ENCODE measurements at regions not wholly inside any gene's neighbourhood (a gene's known extent, or its start where the extent isn't known, plus 50 kb on each side); places are given as distances from the start of the nearest gene placed in this dataset.

- no peak for DNase-seq
- Histone ChIP-seq H3K4me1 (ENCODE audit: control insufficient read depth in 5 of 5, insufficient read depth in 5 of 5, low read length in 5 of 5) (no peaks in the 10 kb centered on the region), H3K36me3 (ENCODE audit: control insufficient read depth in 4 of 4, insufficient read depth in 4 of 4, low read length in 4 of 4) (no peaks in the 10 kb centered on the region), H3K4me3 (no peak overlapping the region), H3K27ac (ENCODE audit: low read depth in 1 of 2, low read length in 1 of 2) (no peak overlapping the region), H3K27me3 (ENCODE audit: control insufficient read depth in 3 of 3, insufficient read depth in 3 of 3, low read length in 2 of 3) (no peaks in the 10 kb centered on the region), H3K9ac (ENCODE audit: insufficient read depth in 1 of 2, low read length in 2 of 2) (no peak overlapping the region), H3K9me3 (ENCODE audit: control insufficient read depth in 4 of 4, insufficient read depth in 3 of 4, low read length in 3 of 4) (no peaks in the 10 kb centered on the region)
- ATAC-seq (ENCODE audit: insufficient read depth, low FRiP score) = no peak
- WGBS, 2 donors = 63 to 89% methylated on average over 3 of the region's 3 CpGs
- TF ChIP-seq CTCF (IDR thresholded peaks at IDR 0.05; ENCODE audit: control extremely low read depth, extremely low read depth) = no peak
Measured at GRCh38 chr12:77494296-77494695, 336.4 kb upstream of the NAV3 start.

- 76 to 92% methylated on average over 5 of the region's 5 CpGs for WGBS, 2 donors
Measured at GRCh38 chr12:77493302-77494168, 337.2 kb upstream of the NAV3 start.

GRCh38 chr12:77492536-77492935, 338.2 kb upstream of the NAV3 start:
- WGBS, 2 donors = 87 to 90% methylated on average over 4 of the region's 4 CpGs
- Histone ChIP-seq H3K9me3 (ENCODE audit: control insufficient read depth in 4 of 4, insufficient read depth in 3 of 4, low read length in 3 of 4) (no peaks in the 10 kb centered on the region), H3K4me3 (no peak overlapping the region), H3K27ac (ENCODE audit: low read depth in 1 of 2, low read length in 1 of 2) (no peak overlapping the region), H3K36me3 (ENCODE audit: control insufficient read depth in 4 of 4, insufficient read depth in 4 of 4, low read length in 4 of 4) (no peaks in the 10 kb centered on the region), H3K27me3 (ENCODE audit: control insufficient read depth in 3 of 3, insufficient read depth in 3 of 3, low read length in 2 of 3) (no peaks in the 10 kb centered on the region), H3K9ac (ENCODE audit: insufficient read depth in 1 of 2, low read length in 2 of 2) (no peak overlapping the region), H3K4me1 (ENCODE audit: control insufficient read depth in 5 of 5, insufficient read depth in 5 of 5, low read length in 5 of 5) (peaks cover 0 to 4% (median 0%) of the 10 kb centered on the region in 5 donors)
- no peak for TF ChIP-seq CTCF (IDR thresholded peaks at IDR 0.05; ENCODE audit: control extremely low read depth, extremely low read depth)
- DNase-seq (no peak), ATAC-seq (ENCODE audit: insufficient read depth, low FRiP score) (no peak)

More at GRCh38 chr12:77493302-77494168, 337.2 kb upstream of the NAV3 start:
- Histone ChIP-seq H3K4me3 (no peak overlapping the region), H3K27me3 (ENCODE audit: control insufficient read depth in 3 of 3, insufficient read depth in 3 of 3, low read length in 2 of 3) (no peaks in the 10 kb centered on the region), H3K4me1 (ENCODE audit: control insufficient read depth in 5 of 5, insufficient read depth in 5 of 5, low read length in 5 of 5) (no peaks in the 10 kb centered on the region), H3K27ac (ENCODE audit: low read depth in 1 of 2, low read length in 1 of 2) (no peak overlapping the region), H3K36me3 (ENCODE audit: control insufficient read depth in 4 of 4, insufficient read depth in 4 of 4, low read length in 4 of 4) (no peaks in the 10 kb centered on the region), H3K9ac (ENCODE audit: insufficient read depth in 1 of 2, low read length in 2 of 2) (no peak overlapping the region), H3K9me3 (ENCODE audit: control insufficient read depth in 4 of 4, insufficient read depth in 3 of 4, low read length in 3 of 4) (no peaks in the 10 kb centered on the region)
- no peak for ATAC-seq (ENCODE audit: insufficient read depth, low FRiP score)
- no peak for TF ChIP-seq CTCF (IDR thresholded peaks at IDR 0.05; ENCODE audit: control extremely low read depth, extremely low read depth)
- peak in 1 of 3 donors; percentile 16 for DNase-seq

Data from lung (tissue), 11 donors.